Lung (tissue), 11 donors: ENCODE measurements at regions not wholly inside any gene's neighbourhood (a gene's known extent, or its start where the extent isn't known, plus 50 kb on each side); places are given as distances from the start of the nearest gene placed in this dataset.

Source experiments
- ATAC-seq: fragments of 200-7000 bp; cut with Tn5 transposase; one replicate; pipeline ENCODE4 v1.9.1; 2020; ENCODE audit warnings: moderate number of reproducible peaks; ENCODE audit not compliant: insufficient read depth, low FRiP score
- DNase-seq, 3 donors: peaks; one replicate each; pipeline ENCODE4 v3.0.0-alpha.2; 2013 to 2017
- H3K27ac ChIP-seq, 2 donors: one replicate each; pipeline ENCODE4 v1.5.1; 2013; ENCODE audit warnings: mild to moderate bottlenecking in 2 of 2, moderate library complexity in 2 of 2, control low read depth in 1 of 2, inconsistent platforms in 1 of 2, low read depth in 1 of 2, low read length in 1 of 2
- H3K27me3 ChIP-seq, 3 donors: one replicate each; pipeline ENCODE4 v1.5.1; 2013; ENCODE audit warnings: low read length in 2 of 3; ENCODE audit not compliant: control insufficient read depth in 3 of 3, insufficient read depth in 3 of 3
- H3K36me3 ChIP-seq, 4 donors: one replicate each; pipeline ENCODE4 v1.5.1; 2013; ENCODE audit warnings: low read length in 4 of 4, mild to moderate bottlenecking in 1 of 4, moderate library complexity in 1 of 4; ENCODE audit not compliant: control insufficient read depth in 4 of 4, insufficient read depth in 4 of 4
- H3K4me1 ChIP-seq, 5 donors: one replicate each; pipeline ENCODE4 v1.5.1; 2013; ENCODE audit warnings: low read length in 5 of 5, mild to moderate bottlenecking in 2 of 5, moderate library complexity in 1 of 5; ENCODE audit not compliant: control insufficient read depth in 5 of 5, insufficient read depth in 5 of 5
- H3K4me3 ChIP-seq: one replicate; pipeline ENCODE4 v1.5.1; 2013; ENCODE audit warnings: mild to moderate bottlenecking, control low read depth, moderate library complexity
- H3K9ac ChIP-seq, 2 donors: one replicate each; pipeline ENCODE4 v1.5.1; 2013; ENCODE audit warnings: low read length in 2 of 2, control low read depth in 1 of 2; ENCODE audit not compliant: insufficient read depth in 1 of 2
- H3K9me3 ChIP-seq, 4 donors: one replicate each; pipeline ENCODE4 v1.5.1; 2013; ENCODE audit warnings: low read length in 3 of 4, mild to moderate bottlenecking in 1 of 4, moderate library complexity in 1 of 4; ENCODE audit not compliant: control insufficient read depth in 4 of 4, insufficient read depth in 3 of 4
- WGBS, 2 donors: extraction: QIAGEN DNeasy Blood & Tissue Kit; methylation state at CpG; one replicate each; pipeline ENCODE4 v1.1.7; 2013; 5-methylcytosine and 5-hydroxymethylcytosine counted together
- TF ChIP-seq, protein P1 (sequence below): IDR thresholded peaks from 2 replicates; pipeline ENCODE4 v1.5.1; 2012; ENCODE audit warnings: mild to moderate bottlenecking; ENCODE audit errors: control extremely low read depth, extremely low read depth
- donor health status: control.
- donor health status: control.
- donor health status: Bipolar disorder and iron deficiency.
- donor health status: healthy.
- donor health status: DM: yes; HTN: yes; CAD: no.

GRCh38 chr16:48057048-48057447 is 98.7 kb downstream of the ABCC12 start:
- Histone ChIP-seq H3K27ac (no peak overlapping the region), H3K4me1 (peaks cover 0 to 18% (median 4%) of the 10 kb centered on the region in 5 donors), H3K9ac (no peak overlapping the region), H3K4me3 (no peak overlapping the region), H3K27me3 (no peaks in the 10 kb centered on the region), H3K9me3 (no peaks in the 10 kb centered on the region), H3K36me3 (no peaks in the 10 kb centered on the region)
- TF ChIP-seq, protein P1, sequence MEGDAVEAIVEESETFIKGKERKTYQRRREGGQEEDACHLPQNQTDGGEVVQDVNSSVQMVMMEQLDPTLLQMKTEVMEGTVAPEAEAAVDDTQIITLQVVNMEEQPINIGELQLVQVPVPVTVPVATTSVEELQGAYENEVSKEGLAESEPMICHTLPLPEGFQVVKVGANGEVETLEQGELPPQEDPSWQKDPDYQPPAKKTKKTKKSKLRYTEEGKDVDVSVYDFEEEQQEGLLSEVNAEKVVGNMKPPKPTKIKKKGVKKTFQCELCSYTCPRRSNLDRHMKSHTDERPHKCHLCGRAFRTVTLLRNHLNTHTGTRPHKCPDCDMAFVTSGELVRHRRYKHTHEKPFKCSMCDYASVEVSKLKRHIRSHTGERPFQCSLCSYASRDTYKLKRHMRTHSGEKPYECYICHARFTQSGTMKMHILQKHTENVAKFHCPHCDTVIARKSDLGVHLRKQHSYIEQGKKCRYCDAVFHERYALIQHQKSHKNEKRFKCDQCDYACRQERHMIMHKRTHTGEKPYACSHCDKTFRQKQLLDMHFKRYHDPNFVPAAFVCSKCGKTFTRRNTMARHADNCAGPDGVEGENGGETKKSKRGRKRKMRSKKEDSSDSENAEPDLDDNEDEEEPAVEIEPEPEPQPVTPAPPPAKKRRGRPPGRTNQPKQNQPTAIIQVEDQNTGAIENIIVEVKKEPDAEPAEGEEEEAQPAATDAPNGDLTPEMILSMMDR = no peak
- DNase-seq (peak in 1 of 3 donors; percentile 22), ATAC-seq (no peak)
- 81 to 86% methylated on average over 3 of the region's 3 CpGs for WGBS, 2 donors

- ATAC-seq = peak; percentile 90
- no peak overlapping the region for H3K9ac ChIP-seq
- 32 to 35% methylated on average over 24 of the region's 24 CpGs for WGBS, 2 donors
- no peak overlapping the region for H3K27ac ChIP-seq
- H3K27me3 ChIP-seq = no peaks in the 10 kb centered on the region
- no peak overlapping the region for H3K4me3 ChIP-seq
- DNase-seq = peak; percentile 53 to 71 (median 55)
- no peaks in the 10 kb centered on the region for H3K9me3 ChIP-seq
- no peaks in the 10 kb centered on the region for H3K36me3 ChIP-seq
- TF ChIP-seq, protein P1 = peak; percentile 38
- H3K4me1 ChIP-seq = peaks cover 0 to 27% (median 5%) of the 10 kb centered on the region in 5 donors
These were observed 100.8 kb downstream of the ABCC12 start for GRCh38 chr16:48054881-48055601.

DNA sequence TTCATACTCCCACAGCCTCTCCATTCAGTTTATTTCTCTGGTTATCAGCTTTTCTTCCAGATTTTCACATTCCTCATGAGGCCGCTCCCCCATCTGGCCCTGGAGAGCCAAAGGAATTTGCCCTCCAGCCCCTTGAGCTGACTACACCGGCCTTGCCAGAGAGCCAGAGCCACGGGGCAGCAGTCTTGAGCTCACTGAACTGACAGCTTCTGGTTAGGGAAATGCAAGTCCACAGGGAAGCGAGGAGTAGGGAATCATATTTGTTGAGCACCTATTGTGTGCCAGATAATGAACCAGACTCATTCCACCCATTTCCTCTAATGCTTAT is 102.4 kb downstream of the ABCC12 start:
- no peak overlapping the region for H3K4me3 ChIP-seq
- no peaks in the 10 kb centered on the region for H3K36me3 ChIP-seq
- TF ChIP-seq, protein P1 = no peak
- H3K4me1 ChIP-seq = peaks cover 0 to 31% (median 6%) of the 10 kb centered on the region in 5 donors
- H3K9me3 ChIP-seq = no peaks in the 10 kb centered on the region
- H3K9ac ChIP-seq = no peak overlapping the region
- no peaks in the 10 kb centered on the region for H3K27me3 ChIP-seq
- 42 to 44% methylated on average over 4 of the region's 4 CpGs for WGBS, 2 donors
- no peak overlapping the region for H3K27ac ChIP-seq
- ATAC-seq (peak; percentile 34), DNase-seq (peak; percentile 52 to 64 (median 63))
